Retinal pigment epithelial cell (primary cell): ENCODE measurements at regions not wholly inside any gene's neighbourhood (a gene's known extent, or its start where the extent isn't known, plus 50 kb on each side); places are given as distances from the start of the nearest gene placed in this dataset.

ENCODE experiments used
- DNase-seq: peaks from one replicate; pipeline ENCODE4 v3.0.0-alpha.2; 2010; ENCODE audit warnings: low read depth
- H3K4me3 ChIP-seq: 2 replicates; pipeline ENCODE4 v1.5.1; 2011; ENCODE audit warnings: mild to moderate bottlenecking, low read length, control low read depth, moderate library complexity
- TF ChIP-seq, protein P1 (sequence below): conservative IDR thresholded peaks from 2 replicates; pipeline ENCODE4 v1.5.1; 2011; ENCODE audit warnings: low read depth, low read length, control low read depth, inconsistent platforms

DNA sequence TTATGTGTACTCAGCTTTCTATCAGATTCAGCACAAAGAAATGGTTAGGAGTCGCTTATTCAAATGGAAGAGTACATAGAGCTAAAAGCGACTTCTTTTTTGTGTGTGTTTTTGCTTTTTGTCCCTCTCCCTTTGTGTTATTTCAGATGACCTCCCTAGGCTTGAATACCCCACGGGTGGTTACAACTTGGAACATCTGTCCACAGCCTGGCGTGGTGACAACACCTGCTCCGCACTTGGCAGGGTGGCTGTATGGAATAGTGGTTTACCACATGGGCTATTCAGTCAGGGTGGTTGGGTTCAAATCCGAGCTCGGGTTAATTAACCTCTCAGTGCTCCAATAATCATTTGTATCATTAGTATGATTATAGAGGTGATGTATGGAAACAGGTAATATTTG is 151.6 kb upstream of the FREM2 start:
- H3K4me3 ChIP-seq: no peak overlapping the region
- no peak for DNase-seq
- TF ChIP-seq, protein P1, sequence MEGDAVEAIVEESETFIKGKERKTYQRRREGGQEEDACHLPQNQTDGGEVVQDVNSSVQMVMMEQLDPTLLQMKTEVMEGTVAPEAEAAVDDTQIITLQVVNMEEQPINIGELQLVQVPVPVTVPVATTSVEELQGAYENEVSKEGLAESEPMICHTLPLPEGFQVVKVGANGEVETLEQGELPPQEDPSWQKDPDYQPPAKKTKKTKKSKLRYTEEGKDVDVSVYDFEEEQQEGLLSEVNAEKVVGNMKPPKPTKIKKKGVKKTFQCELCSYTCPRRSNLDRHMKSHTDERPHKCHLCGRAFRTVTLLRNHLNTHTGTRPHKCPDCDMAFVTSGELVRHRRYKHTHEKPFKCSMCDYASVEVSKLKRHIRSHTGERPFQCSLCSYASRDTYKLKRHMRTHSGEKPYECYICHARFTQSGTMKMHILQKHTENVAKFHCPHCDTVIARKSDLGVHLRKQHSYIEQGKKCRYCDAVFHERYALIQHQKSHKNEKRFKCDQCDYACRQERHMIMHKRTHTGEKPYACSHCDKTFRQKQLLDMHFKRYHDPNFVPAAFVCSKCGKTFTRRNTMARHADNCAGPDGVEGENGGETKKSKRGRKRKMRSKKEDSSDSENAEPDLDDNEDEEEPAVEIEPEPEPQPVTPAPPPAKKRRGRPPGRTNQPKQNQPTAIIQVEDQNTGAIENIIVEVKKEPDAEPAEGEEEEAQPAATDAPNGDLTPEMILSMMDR: no peak

DNA sequence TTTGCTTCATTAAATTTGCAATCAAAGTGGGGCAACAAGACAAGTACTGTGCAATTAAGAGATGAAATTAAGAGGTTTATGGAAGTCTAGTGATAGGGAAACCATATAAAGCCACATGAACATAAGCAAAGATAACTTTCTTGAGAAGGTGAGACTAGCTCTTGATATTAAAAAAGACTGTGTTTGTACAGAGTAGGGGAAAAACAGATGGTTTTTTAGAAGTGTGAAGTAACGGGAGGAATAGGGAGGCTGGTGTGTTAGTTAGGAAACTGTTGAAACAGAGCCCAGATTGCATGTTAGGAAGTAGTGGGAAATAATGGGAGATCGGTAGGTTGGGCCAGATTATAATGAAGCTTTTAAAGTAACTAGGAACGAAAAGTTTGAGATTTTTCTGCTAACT is 149.8 kb upstream of the FREM2 start:
- TF ChIP-seq, protein P1: no peak
- no peak overlapping the region for H3K4me3 ChIP-seq
- no peak for DNase-seq

DNA sequence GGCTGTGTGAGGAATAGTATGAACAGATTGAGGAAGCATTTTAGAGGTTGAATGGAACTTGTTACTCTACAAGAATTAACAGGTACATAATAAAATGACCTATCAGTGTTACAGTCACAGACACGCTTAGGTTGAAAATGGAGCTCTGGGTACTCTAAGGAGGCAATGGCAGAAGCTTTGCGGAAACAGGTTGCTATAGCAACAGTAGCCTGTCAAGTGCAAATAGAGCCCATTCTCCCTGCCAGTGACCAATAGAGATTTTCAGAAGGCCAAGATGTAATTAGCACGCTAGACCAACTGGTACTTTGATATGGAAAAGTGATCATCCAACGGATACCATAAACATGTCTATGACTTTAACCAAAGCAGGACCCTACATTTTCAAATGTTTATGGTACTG is 148.5 kb upstream of the FREM2 start:
- TF ChIP-seq, protein P1: no peak
- no peak overlapping the region for H3K4me3 ChIP-seq
- DNase-seq: no peak

DNA sequence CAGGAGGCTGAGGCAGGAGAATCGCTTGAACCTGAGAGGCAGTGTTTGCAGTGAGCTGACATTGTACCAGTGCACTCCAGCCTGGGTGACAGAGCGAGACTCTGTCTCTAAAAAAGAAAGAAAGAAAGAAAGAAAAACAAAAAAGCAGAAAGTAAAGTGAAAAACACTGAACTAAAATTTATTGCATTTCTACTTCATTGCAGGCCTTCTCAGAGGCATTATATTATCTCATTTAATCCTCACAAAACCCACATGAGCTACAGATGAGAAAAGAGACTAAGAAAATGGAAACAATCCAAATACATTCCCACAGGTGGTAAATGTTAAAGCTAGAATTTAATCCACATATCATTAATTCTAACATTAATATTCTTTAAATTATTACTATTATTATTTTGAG is 147.2 kb upstream of the FREM2 start:
- TF ChIP-seq, protein P1: no peak
- H3K4me3 ChIP-seq: no peak overlapping the region
- no peak for DNase-seq

DNA sequence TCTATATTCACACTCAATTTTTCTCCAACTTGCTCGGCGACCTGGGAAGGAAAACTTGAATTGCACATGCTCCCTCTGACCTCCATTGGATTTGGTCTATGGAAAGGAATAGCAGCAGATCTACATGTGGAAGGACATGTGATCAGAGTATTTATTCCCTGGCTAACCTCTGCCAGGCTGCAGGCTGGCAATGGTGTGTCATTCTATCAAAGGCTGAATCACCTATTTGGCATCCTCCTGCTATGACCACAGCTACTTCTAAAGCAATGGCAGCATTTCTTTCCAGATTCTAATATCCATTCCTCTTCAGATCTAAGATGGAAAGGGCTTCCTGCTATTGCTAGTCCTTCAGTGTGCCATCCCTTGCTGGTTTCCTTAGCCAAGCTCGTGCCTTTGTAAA is 144.3 kb upstream of the FREM2 start:
- TF ChIP-seq, protein P1: no peak
- H3K4me3 ChIP-seq: no peak overlapping the region
- DNase-seq: peak; percentile 54

DNA sequence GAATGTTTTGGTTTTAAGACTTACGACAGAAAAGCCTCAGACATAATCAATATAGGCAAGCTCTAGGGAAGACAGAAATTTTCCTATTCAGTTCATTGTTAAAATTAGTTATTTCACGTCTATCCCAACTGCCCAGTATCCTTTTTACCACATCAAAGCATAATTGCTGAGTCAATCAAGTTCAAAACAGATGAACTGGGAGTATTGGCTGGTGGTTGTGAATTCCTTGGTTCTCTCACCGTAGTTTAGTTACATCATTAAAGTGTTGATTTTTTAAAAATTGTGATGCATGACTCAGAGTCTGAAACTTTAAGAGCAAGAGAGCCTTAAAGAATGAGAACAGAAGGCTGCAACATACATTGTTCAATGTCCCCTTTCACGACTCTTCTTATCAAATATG is 143.3 kb upstream of the FREM2 start:
- H3K4me3 ChIP-seq: no peak overlapping the region
- peak; percentile 78 for DNase-seq
- TF ChIP-seq, protein P1: no peak

DNA sequence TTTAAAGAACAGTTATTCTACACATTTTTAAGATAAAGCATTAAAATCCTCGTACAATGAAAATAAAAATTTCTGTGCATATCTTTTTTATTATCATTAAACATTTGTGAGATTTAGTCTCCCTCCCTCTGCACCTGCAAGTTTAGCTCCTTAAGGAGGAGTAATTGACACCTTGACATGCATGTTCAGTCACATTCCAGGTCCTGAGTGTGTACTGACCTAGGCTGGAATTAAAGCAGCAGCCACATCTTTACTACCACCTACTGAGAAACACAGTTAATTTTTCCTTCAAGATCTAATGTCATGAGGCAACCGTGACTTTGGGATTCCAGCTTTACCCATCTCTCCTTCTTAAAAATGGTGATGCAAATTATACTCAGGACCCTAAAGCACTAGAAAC is 123.1 kb upstream of the FREM2 start:
- DNase-seq: no peak
- H3K4me3 ChIP-seq: no peak overlapping the region
- TF ChIP-seq, protein P1: no peak
